ENCODE measurements at regions not wholly inside any gene's neighbourhood (a gene's known extent, or its start where the extent isn't known, plus 50 kb on each side); places are given as distances from the start of the nearest gene placed in this dataset.

DNA sequence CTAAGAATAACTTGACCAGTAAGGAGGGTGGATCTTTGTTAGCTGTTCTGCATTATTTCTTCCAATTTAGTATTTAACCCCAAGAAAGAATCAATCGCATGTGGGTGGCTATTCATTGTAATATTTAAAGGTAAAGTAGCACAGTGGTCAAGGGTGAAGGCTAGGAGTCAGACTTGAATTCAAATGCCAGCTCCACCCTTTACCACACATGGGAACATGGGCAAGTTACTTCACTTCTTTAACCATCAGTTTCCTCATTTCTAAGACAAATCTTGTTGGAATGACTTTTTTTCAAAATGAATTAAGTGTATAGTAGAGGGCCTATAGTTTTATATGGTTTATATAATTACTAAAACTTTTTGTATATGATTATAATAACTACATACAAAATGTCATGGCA lies 71.3 kb upstream of the S1PR1 start:
- H3K4me1 Mint-ChIP-seq: peaks cover 9% of the 10 kb centered on the region
- Histone ChIP-seq H3K27me3 (ENCODE audit: insufficient read depth) (no peaks in the 10 kb centered on the region), H3F3A (replicated peaks; ENCODE audit: low read depth) (no peaks in the 10 kb centered on the region), H3K36me3 (ENCODE audit: insufficient read depth) (no peaks in the 10 kb centered on the region), H4K20me1 (replicated peaks; ENCODE audit: insufficient read depth) (no peaks in the 10 kb centered on the region), H3K4me3 (no peak overlapping the region), H3K4me1 (ENCODE audit: insufficient read depth) (no peaks in the 10 kb centered on the region), H2AFZ (no peak overlapping the region), H3K27ac (ENCODE audit: low read depth) (no peak overlapping the region), H3K79me2 (replicated peaks; ENCODE audit: insufficient read depth) (no peaks in the 10 kb centered on the region), H3K9me2 (ENCODE audit: insufficient read depth) (no peaks in the 10 kb centered on the region), H3K4me2 (no peak overlapping the region)
- H3K36me3 Mint-ChIP-seq (ENCODE audit: low read depth): no peaks in the 10 kb centered on the region
- DNase-seq (ENCODE audit: low spot score) (no peak), ATAC-seq (no peak)
- peaks cover 2% of the 10 kb centered on the region for H3K27me3 Mint-ChIP-seq (ENCODE audit: insufficient read depth, low read depth, poor library complexity)
- H3K9me3 Mint-ChIP-seq: no peaks in the 10 kb centered on the region
- TF ChIP-seq ZNF331 (CRISPR knock-in tag; IDR thresholded peaks at IDR 0.05; ENCODE audit: low read depth) (no peak), EZH2phosphoT487 (IDR thresholded peaks at IDR 0.05; ENCODE audit: unreplicated experiment) (no peak), JUNB (IDR thresholded peaks at IDR 0.05; ENCODE audit: unreplicated experiment) (no peak), ZNF114 (CRISPR knock-in tag; IDR thresholded peaks at IDR 0.05) (no peak), CREB1 (CRISPR knock-in tag; IDR thresholded peaks at IDR 0.05; ENCODE audit: low read depth) (no peak), STAT1 (IDR thresholded peaks at IDR 0.05; ENCODE audit: unreplicated experiment) (no peak)
- TF ChIP-seq, protein P1, sequence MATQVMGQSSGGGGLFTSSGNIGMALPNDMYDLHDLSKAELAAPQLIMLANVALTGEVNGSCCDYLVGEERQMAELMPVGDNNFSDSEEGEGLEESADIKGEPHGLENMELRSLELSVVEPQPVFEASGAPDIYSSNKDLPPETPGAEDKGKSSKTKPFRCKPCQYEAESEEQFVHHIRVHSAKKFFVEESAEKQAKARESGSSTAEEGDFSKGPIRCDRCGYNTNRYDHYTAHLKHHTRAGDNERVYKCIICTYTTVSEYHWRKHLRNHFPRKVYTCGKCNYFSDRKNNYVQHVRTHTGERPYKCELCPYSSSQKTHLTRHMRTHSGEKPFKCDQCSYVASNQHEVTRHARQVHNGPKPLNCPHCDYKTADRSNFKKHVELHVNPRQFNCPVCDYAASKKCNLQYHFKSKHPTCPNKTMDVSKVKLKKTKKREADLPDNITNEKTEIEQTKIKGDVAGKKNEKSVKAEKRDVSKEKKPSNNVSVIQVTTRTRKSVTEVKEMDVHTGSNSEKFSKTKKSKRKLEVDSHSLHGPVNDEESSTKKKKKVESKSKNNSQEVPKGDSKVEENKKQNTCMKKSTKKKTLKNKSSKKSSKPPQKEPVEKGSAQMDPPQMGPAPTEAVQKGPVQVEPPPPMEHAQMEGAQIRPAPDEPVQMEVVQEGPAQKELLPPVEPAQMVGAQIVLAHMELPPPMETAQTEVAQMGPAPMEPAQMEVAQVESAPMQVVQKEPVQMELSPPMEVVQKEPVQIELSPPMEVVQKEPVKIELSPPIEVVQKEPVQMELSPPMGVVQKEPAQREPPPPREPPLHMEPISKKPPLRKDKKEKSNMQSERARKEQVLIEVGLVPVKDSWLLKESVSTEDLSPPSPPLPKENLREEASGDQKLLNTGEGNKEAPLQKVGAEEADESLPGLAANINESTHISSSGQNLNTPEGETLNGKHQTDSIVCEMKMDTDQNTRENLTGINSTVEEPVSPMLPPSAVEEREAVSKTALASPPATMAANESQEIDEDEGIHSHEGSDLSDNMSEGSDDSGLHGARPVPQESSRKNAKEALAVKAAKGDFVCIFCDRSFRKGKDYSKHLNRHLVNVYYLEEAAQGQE (IDR thresholded peaks at IDR 0.05; ENCODE audit: unreplicated experiment): no peak
- TF ChIP-seq, protein P2, sequence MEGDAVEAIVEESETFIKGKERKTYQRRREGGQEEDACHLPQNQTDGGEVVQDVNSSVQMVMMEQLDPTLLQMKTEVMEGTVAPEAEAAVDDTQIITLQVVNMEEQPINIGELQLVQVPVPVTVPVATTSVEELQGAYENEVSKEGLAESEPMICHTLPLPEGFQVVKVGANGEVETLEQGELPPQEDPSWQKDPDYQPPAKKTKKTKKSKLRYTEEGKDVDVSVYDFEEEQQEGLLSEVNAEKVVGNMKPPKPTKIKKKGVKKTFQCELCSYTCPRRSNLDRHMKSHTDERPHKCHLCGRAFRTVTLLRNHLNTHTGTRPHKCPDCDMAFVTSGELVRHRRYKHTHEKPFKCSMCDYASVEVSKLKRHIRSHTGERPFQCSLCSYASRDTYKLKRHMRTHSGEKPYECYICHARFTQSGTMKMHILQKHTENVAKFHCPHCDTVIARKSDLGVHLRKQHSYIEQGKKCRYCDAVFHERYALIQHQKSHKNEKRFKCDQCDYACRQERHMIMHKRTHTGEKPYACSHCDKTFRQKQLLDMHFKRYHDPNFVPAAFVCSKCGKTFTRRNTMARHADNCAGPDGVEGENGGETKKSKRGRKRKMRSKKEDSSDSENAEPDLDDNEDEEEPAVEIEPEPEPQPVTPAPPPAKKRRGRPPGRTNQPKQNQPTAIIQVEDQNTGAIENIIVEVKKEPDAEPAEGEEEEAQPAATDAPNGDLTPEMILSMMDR (conservative IDR thresholded peaks at IDR 0.05; ENCODE audit: low read depth in 2 of 2): no peak
- TF ChIP-seq, protein P3, sequence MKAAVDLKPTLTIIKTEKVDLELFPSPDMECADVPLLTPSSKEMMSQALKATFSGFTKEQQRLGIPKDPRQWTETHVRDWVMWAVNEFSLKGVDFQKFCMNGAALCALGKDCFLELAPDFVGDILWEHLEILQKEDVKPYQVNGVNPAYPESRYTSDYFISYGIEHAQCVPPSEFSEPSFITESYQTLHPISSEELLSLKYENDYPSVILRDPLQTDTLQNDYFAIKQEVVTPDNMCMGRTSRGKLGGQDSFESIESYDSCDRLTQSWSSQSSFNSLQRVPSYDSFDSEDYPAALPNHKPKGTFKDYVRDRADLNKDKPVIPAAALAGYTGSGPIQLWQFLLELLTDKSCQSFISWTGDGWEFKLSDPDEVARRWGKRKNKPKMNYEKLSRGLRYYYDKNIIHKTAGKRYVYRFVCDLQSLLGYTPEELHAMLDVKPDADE (IDR thresholded peaks at IDR 0.05): no peak
- no peak overlapping the region for H3K27ac Mint-ChIP-seq
- H3K4me3 Mint-ChIP-seq: no peak overlapping the region

DNA sequence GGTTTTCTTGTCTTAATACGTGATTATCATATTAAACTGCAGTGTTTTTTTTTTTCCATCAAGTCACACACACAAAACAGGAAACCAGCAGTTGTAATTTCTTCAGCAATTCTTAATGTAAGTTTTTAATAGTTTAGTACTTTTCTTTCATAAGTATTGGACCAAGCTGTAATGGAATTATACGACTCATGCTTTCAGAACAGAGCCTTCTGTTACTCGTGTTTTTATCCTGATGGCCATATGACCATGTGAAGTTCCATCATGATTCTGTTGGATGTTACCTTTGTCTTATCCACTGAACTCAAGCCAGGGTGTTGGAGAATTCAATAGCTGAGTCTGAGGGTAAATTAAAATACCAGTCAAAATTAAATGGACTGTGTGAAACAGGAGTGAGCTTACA lies 72.0 kb upstream of the S1PR1 start:
- no peaks in the 10 kb centered on the region for H3K36me3 ChIP-seq (ENCODE audit: insufficient read depth)
- peaks cover 9% of the 10 kb centered on the region for H3K4me1 Mint-ChIP-seq
- no peaks in the 10 kb centered on the region for H3K36me3 Mint-ChIP-seq (ENCODE audit: low read depth)
- no peak for ATAC-seq
- H3K4me2 ChIP-seq: no peak overlapping the region
- no peak for DNase-seq (ENCODE audit: low spot score)
- H3K79me2 ChIP-seq (replicated peaks; ENCODE audit: insufficient read depth): no peaks in the 10 kb centered on the region
- no peaks in the 10 kb centered on the region for H3K9me3 Mint-ChIP-seq
- H3K9me2 ChIP-seq (ENCODE audit: insufficient read depth): no peaks in the 10 kb centered on the region
- no peak overlapping the region for H3K4me3 Mint-ChIP-seq
- no peak overlapping the region for H3K4me3 ChIP-seq
- peaks cover 2% of the 10 kb centered on the region for H3K27me3 Mint-ChIP-seq (ENCODE audit: insufficient read depth, low read depth, poor library complexity)
- H3F3A ChIP-seq (replicated peaks; ENCODE audit: low read depth): no peaks in the 10 kb centered on the region
- no peaks in the 10 kb centered on the region for H3K4me1 ChIP-seq (ENCODE audit: insufficient read depth)
- H3K27me3 ChIP-seq (ENCODE audit: insufficient read depth): no peaks in the 10 kb centered on the region
- no peak overlapping the region for H3K27ac Mint-ChIP-seq
- no peak overlapping the region for H2AFZ ChIP-seq
- H4K20me1 ChIP-seq (replicated peaks; ENCODE audit: insufficient read depth): no peaks in the 10 kb centered on the region
- no peak overlapping the region for H3K27ac ChIP-seq (ENCODE audit: low read depth)
- no peak for TF ChIP-seq ZNF114 (CRISPR knock-in tag; IDR thresholded peaks at IDR 0.05)
- TF ChIP-seq, protein P3 (IDR thresholded peaks at IDR 0.05): no peak
- TF ChIP-seq EZH2phosphoT487 (IDR thresholded peaks at IDR 0.05; ENCODE audit: unreplicated experiment): no peak
- no peak for TF ChIP-seq CREB1 (CRISPR knock-in tag; IDR thresholded peaks at IDR 0.05; ENCODE audit: low read depth)
- TF ChIP-seq, protein P2 (conservative IDR thresholded peaks at IDR 0.05; ENCODE audit: low read depth in 2 of 2): no peak
- TF ChIP-seq POLR2AphosphoS5 (IDR thresholded peaks at IDR 0.05; ENCODE audit: low read depth): no peak
- TF ChIP-seq, protein P1 (IDR thresholded peaks at IDR 0.05; ENCODE audit: unreplicated experiment): no peak
- TF ChIP-seq ZNF331 (CRISPR knock-in tag; IDR thresholded peaks at IDR 0.05; ENCODE audit: low read depth): no peak
- no peak for TF ChIP-seq STAT1 (IDR thresholded peaks at IDR 0.05; ENCODE audit: unreplicated experiment)

All from GM23338 (cell line).